Mucosa of rectum (tissue), 2 donors: ENCODE measurements at regions not wholly inside any gene's neighbourhood (a gene's known extent, or its start where the extent isn't known, plus 50 kb on each side); places are given as distances from the start of the nearest gene placed in this dataset.

Experiments
- H3K27ac ChIP-seq, 2 donors: one replicate each; pipeline ENCODE4 v1.7.0; 2013; ENCODE audit warnings: inconsistent platforms in 2 of 2, low read depth in 2 of 2, low read length in 2 of 2
- H3K27me3 ChIP-seq, 2 donors: one replicate each; pipeline ENCODE4 v1.7.0; 2013; ENCODE audit warnings: low read length in 2 of 2; ENCODE audit not compliant: control insufficient read depth in 2 of 2, insufficient read depth in 2 of 2
- H3K36me3 ChIP-seq, 2 donors: one replicate each; pipeline ENCODE4 v1.7.0; 2013; ENCODE audit warnings: low read length in 2 of 2; ENCODE audit not compliant: control insufficient read depth in 2 of 2, insufficient read depth in 2 of 2
- H3K4me1 ChIP-seq, 2 donors: one replicate each; pipeline ENCODE4 v1.7.0; 2013; ENCODE audit warnings: low read length in 2 of 2, mild to moderate bottlenecking in 1 of 2; ENCODE audit not compliant: control insufficient read depth in 2 of 2, insufficient read depth in 2 of 2
- H3K4me3 ChIP-seq, 2 donors: one replicate each; pipeline ENCODE4 v1.7.0; 2013; ENCODE audit warnings: low read length in 2 of 2
- H3K9ac ChIP-seq, 2 donors: one replicate each; pipeline ENCODE4 v1.7.0; 2013; ENCODE audit warnings: low read length in 2 of 2, low read depth in 1 of 2, mild to moderate bottlenecking in 1 of 2
- H3K9me3 ChIP-seq, 2 donors: one replicate each; pipeline ENCODE4 v1.7.0; 2013; ENCODE audit warnings: low read length in 2 of 2; ENCODE audit not compliant: control insufficient read depth in 2 of 2
- donor health status: healthy.
- donor health status: Normal muscosa, but diverticular disease.

GRCh38 chr3:28078536-28078935 lies 162.9 kb upstream of the CMC1 start:
- H3K9ac ChIP-seq: no peak overlapping the region
- no peak overlapping the region for H3K27ac ChIP-seq
- H3K9me3 ChIP-seq: no peaks in the 10 kb centered on the region
- no peaks in the 10 kb centered on the region for H3K27me3 ChIP-seq
- H3K36me3 ChIP-seq: no peaks in the 10 kb centered on the region
- no peak overlapping the region for H3K4me3 ChIP-seq
- H3K4me1 ChIP-seq: no peaks in the 10 kb centered on the region

GRCh38 chr3:28080716-28081115 lies 160.7 kb upstream of the CMC1 start:
- Histone ChIP-seq H3K36me3 (no peaks in the 10 kb centered on the region), H3K9ac (no peak overlapping the region), H3K4me3 (no peak overlapping the region)

GRCh38 chr3:28081533-28081947 lies 159.9 kb upstream of the CMC1 start:
- H3K27me3 ChIP-seq: no peaks in the 10 kb centered on the region
- no peak overlapping the region for H3K4me3 ChIP-seq
- H3K27ac ChIP-seq: no peak overlapping the region
- H3K9me3 ChIP-seq: no peaks in the 10 kb centered on the region
- H3K4me1 ChIP-seq: no peaks in the 10 kb centered on the region
- no peaks in the 10 kb centered on the region for H3K36me3 ChIP-seq
- no peak overlapping the region for H3K9ac ChIP-seq

More at GRCh38 chr3:28080716-28081115, 160.7 kb upstream of the CMC1 start:
- Histone ChIP-seq H3K9me3 (no peaks in the 10 kb centered on the region), H3K4me1 (no peaks in the 10 kb centered on the region), H3K27ac (no peak overlapping the region), H3K27me3 (no peaks in the 10 kb centered on the region)

GRCh38 chr3:28087591-28087990 lies 153.8 kb upstream of the CMC1 start:
- no peak overlapping the region for H3K4me3 ChIP-seq
- no peaks in the 10 kb centered on the region for H3K9me3 ChIP-seq
- H3K27ac ChIP-seq: no peak overlapping the region
- no peaks in the 10 kb centered on the region for H3K36me3 ChIP-seq
- no peaks in the 10 kb centered on the region for H3K4me1 ChIP-seq
- H3K9ac ChIP-seq: no peak overlapping the region
- no peaks in the 10 kb centered on the region for H3K27me3 ChIP-seq

- Histone ChIP-seq H3K4me3 (no peak overlapping the region), H3K36me3 (no peaks in the 10 kb centered on the region), H3K27me3 (no peaks in the 10 kb centered on the region), H3K27ac (no peak overlapping the region), H3K9ac (no peak overlapping the region), H3K9me3 (peaks cover 0 to 3% of the 10 kb centered on the region in 2 donors), H3K4me1 (no peaks in the 10 kb centered on the region)
Measured at GRCh38 chr3:28088811-28089526, 152.4 kb upstream of the CMC1 start.

- H3K27me3 ChIP-seq: no peaks in the 10 kb centered on the region
- H3K36me3 ChIP-seq: no peaks in the 10 kb centered on the region
- no peak overlapping the region for H3K9ac ChIP-seq
- H3K9me3 ChIP-seq: peaks cover 0 to 3% of the 10 kb centered on the region in 2 donors
- H3K27ac ChIP-seq: no peak overlapping the region
- no peaks in the 10 kb centered on the region for H3K4me1 ChIP-seq
- no peak overlapping the region for H3K4me3 ChIP-seq
Measured at GRCh38 chr3:28089527-28089897, 151.9 kb upstream of the CMC1 start.

GRCh38 chr3:28099296-28099695 lies 142.1 kb upstream of the CMC1 start:
- H3K27ac ChIP-seq: no peak overlapping the region
- no peak overlapping the region for H3K4me3 ChIP-seq
- H3K9ac ChIP-seq: no peak overlapping the region
- no peaks in the 10 kb centered on the region for H3K27me3 ChIP-seq
- peaks cover 6 to 7% of the 10 kb centered on the region in 2 donors for H3K4me1 ChIP-seq
- peaks cover 3 to 9% of the 10 kb centered on the region in 2 donors for H3K9me3 ChIP-seq
- H3K36me3 ChIP-seq: no peaks in the 10 kb centered on the region

- Histone ChIP-seq H3K27me3 (no peaks in the 10 kb centered on the region), H3K4me1 (peaks cover 6 to 7% of the 10 kb centered on the region in 2 donors), H3K4me3 (no peak overlapping the region), H3K27ac (peak overlapping the region; percentile 16 to 65), H3K9ac (no peak overlapping the region), H3K9me3 (peaks cover 3 to 9% of the 10 kb centered on the region in 2 donors), H3K36me3 (no peaks in the 10 kb centered on the region)
Measured at GRCh38 chr3:28101705-28102104, 139.7 kb upstream of the CMC1 start.

GRCh38 chr3:28103861-28104260 lies 137.6 kb upstream of the CMC1 start:
- Histone ChIP-seq H3K9me3 (peaks cover 3 to 9% of the 10 kb centered on the region in 2 donors), H3K27ac (no peak overlapping the region), H3K36me3 (no peaks in the 10 kb centered on the region), H3K27me3 (no peaks in the 10 kb centered on the region), H3K4me1 (peaks cover 6 to 7% of the 10 kb centered on the region in 2 donors), H3K9ac (no peak overlapping the region), H3K4me3 (no peak overlapping the region)

GRCh38 chr3:28104896-28105534 lies 136.4 kb upstream of the CMC1 start:
- Histone ChIP-seq H3K27ac (no peak overlapping the region), H3K4me1 (peaks cover 6 to 7% of the 10 kb centered on the region in 2 donors), H3K9ac (no peak overlapping the region), H3K9me3 (peaks cover 1 to 5% of the 10 kb centered on the region in 2 donors), H3K4me3 (no peak overlapping the region), H3K27me3 (no peaks in the 10 kb centered on the region), H3K36me3 (no peaks in the 10 kb centered on the region)
